Psoas muscle (tissue), 7 donors: ENCODE measurements at regions not wholly inside any gene's neighbourhood (a gene's known extent, or its start where the extent isn't known, plus 50 kb on each side); places are given as distances from the start of the nearest gene placed in this dataset.
"Not testable (repeated sequence)": the region's sequence is repeated elsewhere in the genome, so short reads cannot be mapped to it uniquely, and the experiment has no call there.

Experiments
- ATAC-seq, 4 donors: fragments of 200-7000 bp; cut with Tn5 transposase; one replicate each; pipeline ENCODE4 v1.9.1; 2020; ENCODE audit warnings: moderate library complexity in 3 of 4, mild to moderate bottlenecking in 2 of 4
- DNase-seq, 2 donors: peaks; one replicate each; pipeline ENCODE4 v3.0.0-alpha.2; 2020
- H3K27ac ChIP-seq: fragments of 200-600 bp; one replicate; pipeline ENCODE4 v1.8.0; 2022
- H3K27me3 ChIP-seq, 3 donors: fragments of 200-600 bp in 1 of 3; one replicate each; pipeline versions ENCODE4 v1.6.1 to v1.8.0; 2013 to 2022; ENCODE audit warnings: low read length in 2 of 3, mild to moderate bottlenecking in 2 of 3, moderate library complexity in 1 of 3; ENCODE audit not compliant: insufficient read depth in 3 of 3
- H3K36me3 ChIP-seq, 2 donors: fragments of 200-600 bp in 1 of 2; one replicate each; pipeline versions ENCODE4 v1.6.1 to v1.8.0; 2013 to 2022; ENCODE audit warnings: low read depth in 1 of 2, mild to moderate bottlenecking in 1 of 2, moderate library complexity in 1 of 2; ENCODE audit not compliant: insufficient read depth in 1 of 2
- H3K4me1 ChIP-seq: fragments of 200-600 bp; one replicate; pipeline ENCODE4 v1.8.0; 2022
- H3K4me3 ChIP-seq: fragments of 200-600 bp; one replicate; pipeline ENCODE4 v1.8.0; 2022; ENCODE audit warnings: mild to moderate bottlenecking
- H3K9me3 ChIP-seq: fragments of 200-600 bp; one replicate; pipeline ENCODE4 v1.8.0; 2022
- CTCF ChIP-seq: fragments of 200-600 bp; IDR thresholded peaks from one replicate; pipeline ENCODE4 v1.8.0; 2022; ENCODE audit warnings: antibody characterized with exemption
- WGBS, 3 donors: extraction: QIAGEN DNeasy Blood & Tissue Kit; methylation state at CpG; one replicate each; pipeline versions ENCODE4 v1.1.6 to v1.1.7; 2013; 5-methylcytosine and 5-hydroxymethylcytosine counted together
- intact Hi-C, 2 donors: fragments of 100-400 bp; cut with DNase I; formaldehyde crosslinking; loops; one replicate each; pipeline versions ENCODE4 v1.11.0 to v1.14.2; 2022
- donor health status: healthy with polysubstance abuse.
- donor health status: DM: no; HTN: no; CAD: no; lungs with moderate emphysema.
- donor health status: Bipolar disorder and iron deficiency.
- donor health status: healthy.
- donor health status: DM: yes; HTN: yes; CAD: no.
- donor health status: DM: no; HTN: no; CAD: no.
- donor health status: DM: yes; HTN: yes; CAD: no.

DNA sequence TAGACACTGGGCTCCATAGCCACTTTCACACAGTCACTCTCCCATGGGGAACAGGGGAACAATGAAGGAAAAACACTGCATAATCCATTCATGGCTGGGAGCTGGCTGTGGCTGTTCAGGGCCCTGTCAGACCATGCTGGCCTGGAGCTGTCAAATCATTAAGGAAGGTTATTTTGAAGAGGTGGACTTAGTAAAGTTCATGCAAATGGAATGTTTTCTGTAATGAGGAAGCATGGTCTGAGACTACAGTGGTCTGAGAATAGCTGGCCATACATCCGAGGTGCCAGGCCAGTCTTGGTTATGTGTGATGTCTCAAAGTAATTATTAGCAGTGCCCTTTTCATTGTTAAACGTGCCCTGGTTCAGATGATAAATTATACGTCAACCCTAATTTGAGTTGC is 117.1 kb upstream of the MRPS22 start:
- DNase-seq (no peak), ATAC-seq (no peak)
- H3K9me3 ChIP-seq: no peaks in the 10 kb centered on the region
- no peaks in the 10 kb centered on the region for H3K4me1 ChIP-seq
- no peaks in the 10 kb centered on the region for H3K36me3 ChIP-seq
- intact Hi-C loops: no loop called here
- 61 to 66% (median 62%) methylated on average over 3 of the region's 3 CpGs for WGBS, 3 donors
- H3K4me3 ChIP-seq: no peak overlapping the region
- H3K27me3 ChIP-seq: no peaks in the 10 kb centered on the region
- TF ChIP-seq CTCF: no peak
- no peak overlapping the region for H3K27ac ChIP-seq

GRCh38 chr3:139227165-139227564 is 116.7 kb upstream of the MRPS22 start:
- Histone ChIP-seq H3K4me1 (no peaks in the 10 kb centered on the region), H3K36me3 (no peaks in the 10 kb centered on the region), H3K27ac (no peak overlapping the region), H3K27me3 (no peaks in the 10 kb centered on the region), H3K4me3 (no peak overlapping the region), H3K9me3 (no peaks in the 10 kb centered on the region)
- TF ChIP-seq CTCF: no peak
- 7 to 17% (median 13%) methylated on average over 1 of the region's 1 CpG for WGBS, 3 donors
- no peak for DNase-seq
- ATAC-seq: peak in 1 of 4 donors; percentile 37
- intact Hi-C loops: no loop called here

DNA sequence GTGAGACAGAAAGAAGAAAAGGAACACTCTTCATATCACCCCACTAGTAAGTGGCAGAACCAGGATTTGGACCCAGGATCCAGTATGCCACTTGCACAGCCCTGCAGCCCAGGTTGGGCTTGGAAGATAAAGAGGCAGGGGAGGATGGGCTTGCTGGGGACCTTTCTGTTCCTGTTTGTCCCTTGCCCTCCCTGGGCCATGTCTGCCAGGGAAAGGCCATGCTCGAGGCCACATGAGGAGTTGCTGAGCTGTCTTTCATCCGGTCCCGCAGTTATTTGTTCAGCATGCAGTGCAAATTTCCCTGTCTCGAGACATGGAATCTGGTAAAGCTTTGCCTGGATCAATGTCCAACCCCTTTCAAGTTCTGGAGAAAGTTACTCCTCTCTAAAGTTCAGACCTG is 116.0 kb upstream of the MRPS22 start:
- Histone ChIP-seq H3K9me3 (no peaks in the 10 kb centered on the region), H3K4me1 (no peaks in the 10 kb centered on the region), H3K27me3 (no peaks in the 10 kb centered on the region), H3K36me3 (no peaks in the 10 kb centered on the region), H3K4me3 (no peak overlapping the region), H3K27ac (no peak overlapping the region)
- TF ChIP-seq CTCF: no peak
- intact Hi-C loops: no loop called here
- no peak for ATAC-seq
- no peak for DNase-seq
- WGBS, 3 donors: 55 to 68% (median 65%) methylated on average over 4 of the region's 4 CpGs

GRCh38 chr3:139230391-139230790 is 113.4 kb upstream of the MRPS22 start:
- no peak for TF ChIP-seq CTCF
- no peaks in the 10 kb centered on the region for H3K9me3 ChIP-seq
- no peak overlapping the region for H3K4me3 ChIP-seq
- no peak for ATAC-seq
- 81 to 88% (median 83%) methylated on average over 8 of the region's 8 CpGs for WGBS, 3 donors
- no peaks in the 10 kb centered on the region for H3K36me3 ChIP-seq
- no peaks in the 10 kb centered on the region for H3K4me1 ChIP-seq
- intact Hi-C loops: no loop called here
- H3K27ac ChIP-seq: no peak overlapping the region
- no peaks in the 10 kb centered on the region for H3K27me3 ChIP-seq
- no peak for DNase-seq

DNA sequence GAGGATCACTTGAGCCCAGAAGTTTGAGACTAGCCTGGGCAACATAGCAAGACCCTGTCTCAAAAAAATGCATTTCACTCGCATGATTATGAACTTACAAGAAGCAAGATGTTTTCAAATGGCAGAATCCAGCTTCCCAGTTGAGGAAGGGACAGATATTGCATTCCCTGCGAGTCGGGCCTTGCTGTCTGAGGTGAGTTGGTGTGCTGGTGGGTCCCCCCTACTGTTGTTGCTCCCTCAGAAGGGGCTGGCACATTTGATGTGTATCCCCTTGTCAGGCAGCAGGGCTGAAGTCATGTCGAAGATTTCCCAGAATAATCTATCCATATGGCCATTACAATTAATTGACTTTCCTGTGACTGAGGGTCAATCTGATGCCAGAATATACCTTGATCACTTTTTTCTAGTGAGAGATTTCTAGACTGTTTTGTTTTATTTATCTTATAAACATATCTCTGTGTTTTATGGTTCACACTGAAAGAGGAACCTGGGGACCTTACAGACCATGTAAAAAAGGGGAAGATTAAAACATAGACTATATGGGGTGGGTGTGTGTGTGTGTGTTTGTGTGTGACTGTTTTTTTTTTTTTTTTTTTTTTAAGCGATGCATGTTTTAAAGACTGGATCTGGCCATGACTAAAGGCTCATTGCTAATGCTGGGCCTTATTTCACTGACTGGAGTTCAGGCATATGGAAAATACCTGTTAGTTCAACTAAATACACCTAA is 112.1 kb upstream of the MRPS22 start:
- no peak for DNase-seq
- no peaks in the 10 kb centered on the region for H3K4me1 ChIP-seq
- no peak for TF ChIP-seq CTCF
- 76 to 89% (median 84%) methylated on average over 5 of the region's 5 CpGs for WGBS, 3 donors
- no peaks in the 10 kb centered on the region for H3K36me3 ChIP-seq
- intact Hi-C loops: no loop called here
- H3K4me3 ChIP-seq: no peak overlapping the region
- no peak for ATAC-seq
- H3K9me3 ChIP-seq: no peaks in the 10 kb centered on the region
- no peaks in the 10 kb centered on the region for H3K27me3 ChIP-seq
- H3K27ac ChIP-seq: no peak overlapping the region

DNA sequence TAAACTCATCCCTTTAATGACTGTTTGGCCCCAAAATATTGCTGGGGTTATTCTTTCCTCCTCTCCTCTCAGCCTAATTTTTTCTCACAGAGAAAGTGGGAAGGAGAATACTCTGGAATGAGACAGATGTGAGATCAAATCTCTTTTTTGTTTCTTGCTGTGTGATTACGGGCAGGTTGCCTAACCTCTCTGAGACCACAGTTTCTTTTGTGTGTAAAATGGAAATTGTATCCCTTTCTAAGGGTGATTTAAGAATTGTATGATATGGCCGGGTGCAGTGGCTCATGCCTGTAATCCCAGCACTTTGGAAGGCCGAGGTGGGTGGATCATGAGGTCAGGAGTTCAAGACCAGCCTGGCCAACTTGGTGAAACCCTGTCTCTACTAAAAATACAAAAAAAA is 111.5 kb upstream of the MRPS22 start:
- ATAC-seq: not testable (repeated sequence)

More for the DNA sequence above, 111.5 kb upstream of the MRPS22 start:
- H3K4me3 ChIP-seq, H3K9me3 ChIP-seq, DNase-seq, intact Hi-C loops, H3K36me3 ChIP-seq, H3K4me1 ChIP-seq, H3K27me3 ChIP-seq, H3K27ac ChIP-seq: not testable (repeated sequence)
- WGBS, 3 donors: 89 to 92% (median 91%) methylated on average over 3 of the region's 3 CpGs
